22Rv1 (cell line): ENCODE measurements at regions not wholly inside any gene's neighbourhood (a gene's known extent, or its start where the extent isn't known, plus 50 kb on each side); places are given as distances from the start of the nearest gene placed in this dataset.

Source experiments
- H3K27ac ChIP-seq: fragments of 450-650 bp; 2 replicates; pipeline ENCODE4 v1.5.1; 2017
- CTCF ChIP-seq: fragments of 450-650 bp; IDR thresholded peaks from 2 replicates; pipeline ENCODE4 v1.5.1; 2017; ENCODE audit warnings: mild to moderate bottlenecking
- ZFX ChIP-seq: fragments of 450-650 bp; IDR thresholded peaks from 2 replicates; pipeline ENCODE4 v1.6.1; 2017; ENCODE audit warnings: antibody characterized with exemption, borderline replicate concordance

- TF ChIP-seq ZFX (no peak), CTCF (no peak)
- no peak overlapping the region for H3K27ac ChIP-seq
Observed at GRCh38 chr16:80197741-80198201, 343.0 kb upstream of the DYNLRB2 start.

- no peak for TF ChIP-seq ZFX
- TF ChIP-seq CTCF, result no peak
- H3K27ac ChIP-seq, result no peak overlapping the region
Observed at GRCh38 chr16:80191928-80192327, 348.9 kb upstream of the DYNLRB2 start.

- TF ChIP-seq ZFX (no peak), CTCF (no peak)
Observed at GRCh38 chr16:80189476-80190175, 351.2 kb upstream of the DYNLRB2 start.

GRCh38 chr16:80176114-80176513 lies 364.7 kb upstream of the DYNLRB2 start:
- H3K27ac ChIP-seq, result no peak overlapping the region
- no peak for TF ChIP-seq ZFX
- no peak for TF ChIP-seq CTCF

More at GRCh38 chr16:80189476-80190175, 351.2 kb upstream of the DYNLRB2 start:
- no peak overlapping the region for H3K27ac ChIP-seq

- H3K27ac ChIP-seq, result no peak overlapping the region
- TF ChIP-seq ZFX, result no peak
Observed at GRCh38 chr16:80175011-80175410, 365.8 kb upstream of the DYNLRB2 start.

- TF ChIP-seq CTCF (no peak), ZFX (no peak)
Observed at GRCh38 chr16:80174416-80174815, 366.4 kb upstream of the DYNLRB2 start.

GRCh38 chr16:80171746-80172145 lies 369.0 kb upstream of the DYNLRB2 start:
- no peak for TF ChIP-seq ZFX
- TF ChIP-seq CTCF, result no peak
- no peak overlapping the region for H3K27ac ChIP-seq

More at GRCh38 chr16:80174416-80174815, 366.4 kb upstream of the DYNLRB2 start:
- no peak overlapping the region for H3K27ac ChIP-seq

GRCh38 chr16:80171199-80171598 lies 369.6 kb upstream of the DYNLRB2 start:
- TF ChIP-seq CTCF, result no peak
- no peak for TF ChIP-seq ZFX

More at GRCh38 chr16:80171199-80171598, 369.6 kb upstream of the DYNLRB2 start:
- no peak overlapping the region for H3K27ac ChIP-seq
